IgD-negative memory B cell (primary cell): ENCODE measurements at regions not wholly inside any gene's neighbourhood (a gene's known extent, or its start where the extent isn't known, plus 50 kb on each side); places are given as distances from the start of the nearest gene placed in this dataset.

Source experiments
- H3K27ac Mint-ChIP-seq, 3 donors: one replicate each; pipeline ENCODE4 v1.8.0; 2020 to 2022; ENCODE audit warnings: mild to moderate bottlenecking in 3 of 3, mixed read lengths in 3 of 3, moderate library complexity in 1 of 3
- H3K27me3 Mint-ChIP-seq: one replicate; pipeline ENCODE4 v1.8.0; 2021; ENCODE audit warnings: mixed read lengths
- H3K36me3 Mint-ChIP-seq: one replicate; pipeline ENCODE4 v1.8.0; 2020; ENCODE audit warnings: mild to moderate bottlenecking, mixed read lengths
- H3K4me1 Mint-ChIP-seq, 3 donors: one replicate each; pipeline ENCODE4 v1.8.0; 2020 to 2022; ENCODE audit warnings: mixed read lengths in 3 of 3, mild to moderate bottlenecking in 1 of 3
- H3K4me3 Mint-ChIP-seq, 4 donors: one replicate each; pipeline ENCODE4 v1.8.0; 2020 to 2022; ENCODE audit warnings: mild to moderate bottlenecking in 4 of 4, mixed read lengths in 4 of 4, moderate library complexity in 3 of 4
- H3K9me3 Mint-ChIP-seq, 3 donors: one replicate each; pipeline ENCODE4 v1.8.0; 2020 to 2021; ENCODE audit warnings: mixed read lengths in 3 of 3, mild to moderate bottlenecking in 1 of 3

DNA sequence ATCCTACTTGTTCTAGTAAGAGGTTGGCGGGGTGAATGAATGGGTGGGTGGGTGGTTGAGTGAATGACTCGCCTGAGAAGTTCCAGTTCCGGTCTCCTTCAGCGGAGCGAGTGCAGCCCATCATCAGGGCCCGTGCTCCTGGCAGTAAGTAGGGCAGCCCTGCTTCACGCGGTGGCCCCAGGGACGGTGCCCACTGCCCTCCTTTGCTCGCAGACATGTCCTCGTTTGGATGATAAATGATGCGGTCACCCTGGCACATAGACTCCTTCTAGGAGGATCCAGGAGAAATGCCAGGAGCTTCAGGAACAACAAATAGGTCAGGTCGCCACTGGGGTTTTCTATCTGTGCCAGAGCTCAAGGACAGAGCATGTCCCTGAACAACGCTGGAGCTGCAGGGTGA lies 370.8 kb downstream of the CTTN start:
- Mint-ChIP-seq H3K4me1 (no peaks in the 10 kb centered on the region), H3K9me3 (peaks cover 0 to 13% (median 7%) of the 10 kb centered on the region in 3 donors), H3K36me3 (no peaks in the 10 kb centered on the region), H3K27ac (no peak overlapping the region), H3K27me3 (no peaks in the 10 kb centered on the region), H3K4me3 (no peak overlapping the region)

GRCh38 chr11:70769521-70769920 lies 371.2 kb downstream of the CTTN start:
- Mint-ChIP-seq H3K4me1 (no peaks in the 10 kb centered on the region), H3K27ac (no peak overlapping the region), H3K27me3 (no peaks in the 10 kb centered on the region), H3K4me3 (no peak overlapping the region), H3K9me3 (peaks cover 0 to 14% (median 7%) of the 10 kb centered on the region in 3 donors), H3K36me3 (no peaks in the 10 kb centered on the region)

GRCh38 chr11:70771099-70771885 lies 373.0 kb downstream of the CTTN start:
- Mint-ChIP-seq H3K4me3 (no peak overlapping the region), H3K4me1 (no peaks in the 10 kb centered on the region), H3K9me3 (peaks cover 0 to 14% (median 7%) of the 10 kb centered on the region in 3 donors), H3K36me3 (no peaks in the 10 kb centered on the region), H3K27ac (no peak overlapping the region), H3K27me3 (no peaks in the 10 kb centered on the region)

GRCh38 chr11:70772950-70773349 lies 374.6 kb downstream of the CTTN start:
- Mint-ChIP-seq H3K27ac (no peak overlapping the region), H3K4me3 (no peak overlapping the region), H3K9me3 (peaks cover 0 to 14% (median 7%) of the 10 kb centered on the region in 3 donors), H3K4me1 (no peaks in the 10 kb centered on the region), H3K27me3 (no peaks in the 10 kb centered on the region), H3K36me3 (no peaks in the 10 kb centered on the region)

- no peaks in the 10 kb centered on the region for H3K27me3 Mint-ChIP-seq
- H3K4me3 Mint-ChIP-seq = no peak overlapping the region
- H3K4me1 Mint-ChIP-seq = no peaks in the 10 kb centered on the region
- H3K36me3 Mint-ChIP-seq = no peaks in the 10 kb centered on the region
- no peak overlapping the region for H3K27ac Mint-ChIP-seq
- H3K9me3 Mint-ChIP-seq = peaks cover 0 to 14% (median 7%) of the 10 kb centered on the region in 3 donors
These were observed 377.2 kb downstream of the CTTN start for GRCh38 chr11:70775386-70776075.

DNA sequence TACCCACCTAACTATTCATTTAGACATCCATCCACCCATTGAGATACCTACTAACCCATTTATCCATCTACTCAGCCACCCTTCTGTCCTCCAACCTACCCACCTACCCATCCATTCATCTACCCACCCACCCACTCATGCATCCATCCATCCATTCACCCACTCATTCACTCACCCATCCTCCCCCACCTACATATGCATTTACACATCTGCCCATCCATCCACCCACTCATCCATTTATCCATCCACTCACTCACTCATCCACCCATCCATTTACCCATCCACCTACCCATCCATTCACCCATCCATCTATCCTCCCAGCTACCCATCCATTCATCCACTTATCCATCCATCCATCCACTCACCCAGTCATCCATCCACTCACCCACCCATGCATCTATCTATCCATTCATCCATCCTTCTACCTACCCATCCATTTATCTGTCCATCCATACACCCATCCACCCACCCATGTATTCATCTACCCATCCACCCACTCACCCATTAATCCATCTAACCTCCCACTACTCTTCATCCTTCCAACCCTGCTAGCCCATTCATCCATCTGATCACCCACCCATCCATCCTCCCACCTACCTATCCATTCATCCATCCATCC lies 378.7 kb downstream of the CTTN start:
- no peak overlapping the region for H3K4me3 Mint-ChIP-seq
- no peak overlapping the region for H3K27ac Mint-ChIP-seq
- peaks cover 0 to 14% (median 7%) of the 10 kb centered on the region in 3 donors for H3K9me3 Mint-ChIP-seq
- H3K4me1 Mint-ChIP-seq = no peaks in the 10 kb centered on the region
- no peaks in the 10 kb centered on the region for H3K27me3 Mint-ChIP-seq
- no peaks in the 10 kb centered on the region for H3K36me3 Mint-ChIP-seq

DNA sequence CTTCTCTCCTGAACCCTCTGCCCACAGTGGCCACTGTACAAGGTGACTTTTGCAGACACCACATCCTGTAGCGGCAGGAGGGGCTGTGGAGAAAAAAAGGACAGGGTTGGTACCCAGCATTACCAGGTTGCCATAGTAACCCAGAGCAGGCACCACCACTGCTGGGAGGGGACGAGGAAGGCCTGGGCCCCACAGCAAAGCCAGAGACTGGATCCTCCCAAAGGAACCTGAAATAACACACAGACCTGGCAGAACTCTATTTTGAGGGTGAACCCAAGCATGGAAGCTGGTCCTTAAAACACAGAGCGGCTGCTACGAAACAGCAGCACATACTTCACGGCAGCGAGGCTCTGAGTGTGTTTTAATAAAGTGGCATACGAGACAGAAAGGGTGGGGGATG lies 380.6 kb downstream of the CTTN start:
- Mint-ChIP-seq H3K4me3 (no peak overlapping the region), H3K9me3 (peaks cover 2 to 3% (median 3%) of the 10 kb centered on the region in 3 donors), H3K4me1 (no peaks in the 10 kb centered on the region), H3K36me3 (no peaks in the 10 kb centered on the region), H3K27ac (no peak overlapping the region), H3K27me3 (no peaks in the 10 kb centered on the region)

GRCh38 chr11:70779433-70780245 lies 381.3 kb downstream of the CTTN start:
- Mint-ChIP-seq H3K27ac (no peak overlapping the region), H3K4me3 (no peak overlapping the region), H3K27me3 (no peaks in the 10 kb centered on the region), H3K36me3 (no peaks in the 10 kb centered on the region), H3K9me3 (peaks cover 0 to 3% (median 0%) of the 10 kb centered on the region in 3 donors), H3K4me1 (no peaks in the 10 kb centered on the region)

DNA sequence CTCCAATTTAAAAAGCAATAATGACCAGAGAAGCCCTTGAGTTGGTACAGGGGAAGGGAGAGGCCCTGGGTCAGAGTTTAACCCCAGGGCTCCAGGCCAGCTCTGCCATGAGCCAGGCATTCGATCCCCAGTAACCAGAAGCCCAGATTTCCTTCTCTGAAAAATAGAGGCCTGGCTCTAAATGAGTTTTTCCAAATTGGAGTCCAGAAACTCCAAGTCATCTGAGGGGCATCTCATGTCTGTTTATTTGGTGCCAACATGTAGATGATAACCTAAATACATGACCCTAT lies 381.9 kb downstream of the CTTN start:
- Mint-ChIP-seq H3K4me3 (no peak overlapping the region), H3K36me3 (no peaks in the 10 kb centered on the region), H3K27ac (no peak overlapping the region), H3K4me1 (no peaks in the 10 kb centered on the region), H3K27me3 (no peaks in the 10 kb centered on the region), H3K9me3 (peaks cover 0 to 3% (median 0%) of the 10 kb centered on the region in 3 donors)

DNA sequence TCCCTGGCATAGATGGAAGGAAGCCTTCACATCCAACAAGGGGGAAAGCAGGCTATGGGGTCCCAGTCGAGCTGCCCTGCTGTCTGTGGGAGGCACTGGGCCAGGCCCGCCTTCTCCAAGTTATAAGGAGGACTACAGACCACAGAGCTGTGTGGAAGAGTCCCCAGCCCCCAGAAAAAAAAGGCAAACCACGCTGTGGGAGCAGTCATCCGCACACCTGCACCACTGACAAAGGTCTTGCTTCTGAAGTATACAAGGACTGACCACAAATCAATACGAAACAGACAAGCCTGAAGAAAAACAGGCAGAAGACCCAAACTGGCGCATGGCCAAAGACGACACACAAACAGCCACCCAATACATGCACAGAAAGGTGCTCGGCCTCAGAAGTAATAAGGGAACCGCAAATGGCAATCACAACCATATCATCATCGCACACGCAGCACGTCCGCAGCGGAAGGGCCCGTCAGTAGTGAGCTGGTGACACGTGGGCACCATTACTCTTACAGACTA lies 384.1 kb downstream of the CTTN start:
- H3K4me1 Mint-ChIP-seq = no peaks in the 10 kb centered on the region
- peaks cover 2% of the 10 kb centered on the region for H3K27me3 Mint-ChIP-seq
- no peak overlapping the region for H3K27ac Mint-ChIP-seq
- H3K4me3 Mint-ChIP-seq = no peak overlapping the region
- H3K9me3 Mint-ChIP-seq = peaks cover 0 to 4% (median 0%) of the 10 kb centered on the region in 3 donors
- H3K36me3 Mint-ChIP-seq = no peaks in the 10 kb centered on the region

DNA sequence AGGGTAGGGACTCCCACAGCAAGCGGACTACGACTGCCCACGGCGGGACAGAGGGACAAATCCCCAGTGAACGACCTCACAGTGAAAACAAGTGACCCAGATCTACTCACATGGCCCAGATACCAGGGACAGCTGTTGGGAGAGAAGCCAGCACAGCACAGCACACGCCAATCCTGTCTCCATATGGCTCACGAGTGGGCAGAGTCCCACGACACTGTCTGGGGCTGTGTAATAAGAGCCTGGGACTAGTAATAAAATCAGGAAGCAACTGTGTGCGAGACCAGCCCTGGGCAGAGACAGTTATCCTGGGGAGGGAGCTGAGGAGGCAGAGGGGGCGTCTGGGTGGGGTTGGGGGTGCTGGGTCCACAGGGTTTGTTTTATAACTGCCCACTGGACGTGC lies 385.0 kb downstream of the CTTN start:
- peaks cover 2% of the 10 kb centered on the region for H3K27me3 Mint-ChIP-seq
- peaks cover 0 to 4% (median 0%) of the 10 kb centered on the region in 3 donors for H3K9me3 Mint-ChIP-seq
- H3K27ac Mint-ChIP-seq = no peak overlapping the region
- H3K4me3 Mint-ChIP-seq = no peak overlapping the region
- H3K36me3 Mint-ChIP-seq = no peaks in the 10 kb centered on the region
- H3K4me1 Mint-ChIP-seq = no peaks in the 10 kb centered on the region

DNA sequence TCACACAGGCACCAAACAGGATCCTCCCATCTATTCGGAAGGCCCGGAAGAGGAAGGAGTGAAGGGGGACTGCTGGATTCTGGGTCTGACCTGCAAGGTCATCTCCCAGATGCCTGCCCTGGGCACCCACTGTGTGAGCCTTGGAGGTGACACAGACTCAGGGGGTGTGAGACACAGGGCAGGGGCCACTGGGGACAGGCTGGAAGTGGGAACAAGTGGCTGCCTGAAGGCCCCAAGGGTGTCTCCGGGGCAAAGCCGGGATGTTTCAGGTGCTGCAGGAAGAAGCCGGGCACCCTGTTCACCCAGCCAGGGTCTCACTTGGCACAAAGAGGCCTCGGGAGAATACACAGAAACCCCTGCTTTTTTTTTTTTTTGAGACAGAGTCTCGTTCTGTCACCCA lies 385.5 kb downstream of the CTTN start:
- Mint-ChIP-seq H3K4me3 (no peak overlapping the region), H3K9me3 (peaks cover 0 to 4% (median 0%) of the 10 kb centered on the region in 3 donors), H3K36me3 (no peaks in the 10 kb centered on the region), H3K27me3 (peaks cover 2% of the 10 kb centered on the region), H3K27ac (no peak overlapping the region), H3K4me1 (no peaks in the 10 kb centered on the region)

DNA sequence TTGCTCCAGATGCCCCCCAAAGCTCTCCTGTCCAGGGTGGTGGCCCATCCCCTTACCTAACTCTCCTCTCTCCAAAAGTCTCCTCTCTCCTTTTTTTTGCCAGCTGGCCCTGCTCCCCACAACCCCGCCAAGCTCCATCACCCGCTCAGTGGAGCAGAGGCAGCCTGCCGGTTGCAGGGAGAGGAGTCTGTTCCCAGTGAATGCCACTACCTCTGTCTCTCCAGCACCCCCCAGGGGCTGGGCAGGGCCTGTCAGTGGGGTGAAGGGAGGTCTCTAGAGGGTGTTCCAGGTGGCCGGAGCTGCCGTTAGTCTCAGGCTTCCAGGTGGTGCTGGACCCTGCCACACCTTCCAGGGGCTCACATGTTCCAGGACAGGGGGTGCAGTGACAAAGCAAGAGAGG lies 387.0 kb downstream of the CTTN start:
- H3K9me3 Mint-ChIP-seq = peaks cover 0 to 6% (median 0%) of the 10 kb centered on the region in 3 donors
- no peaks in the 10 kb centered on the region for H3K4me1 Mint-ChIP-seq
- H3K4me3 Mint-ChIP-seq = no peak overlapping the region
- H3K27me3 Mint-ChIP-seq = peaks cover 2% of the 10 kb centered on the region
- H3K36me3 Mint-ChIP-seq = no peaks in the 10 kb centered on the region
- no peak overlapping the region for H3K27ac Mint-ChIP-seq

DNA sequence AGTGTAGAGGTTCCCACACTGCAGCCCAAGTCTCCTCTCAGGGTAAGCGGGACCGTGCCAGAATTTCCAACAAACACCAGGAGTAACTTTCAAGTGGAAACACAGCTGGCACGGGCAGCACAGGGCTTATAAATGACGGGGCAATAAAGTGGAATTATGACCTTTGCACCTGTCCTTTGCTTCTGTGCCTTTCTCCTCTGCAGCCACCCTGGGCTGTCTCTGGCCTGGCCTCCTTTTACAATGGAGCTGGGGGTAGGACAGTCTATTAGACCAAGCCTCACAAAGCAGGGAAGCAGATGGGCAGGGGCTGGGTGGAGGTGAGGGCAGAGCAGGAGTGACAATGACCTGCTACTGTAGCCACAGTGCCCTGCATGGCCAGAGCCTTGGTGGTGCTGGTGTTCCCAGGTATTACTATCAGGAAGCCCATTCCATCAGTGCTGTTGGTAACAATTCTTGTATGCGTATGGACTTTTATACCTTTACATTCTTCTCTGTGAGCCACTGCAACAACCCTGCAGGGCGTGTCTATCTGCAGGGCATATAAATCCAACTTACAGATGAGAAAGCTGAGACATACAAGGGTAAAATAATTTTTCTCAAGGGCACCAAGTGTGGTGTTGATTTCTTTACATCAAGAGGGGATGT lies 387.8 kb downstream of the CTTN start:
- Mint-ChIP-seq H3K4me1 (no peaks in the 10 kb centered on the region), H3K27me3 (peaks cover 2% of the 10 kb centered on the region), H3K36me3 (no peaks in the 10 kb centered on the region)

More for the DNA sequence above, 387.8 kb downstream of the CTTN start:
- Mint-ChIP-seq H3K27ac (no peak overlapping the region), H3K9me3 (peaks cover 0 to 6% (median 1%) of the 10 kb centered on the region in 3 donors), H3K4me3 (no peak overlapping the region)
